ENCODE measurements at regions not wholly inside any gene's neighbourhood (a gene's known extent, or its start where the extent isn't known, plus 50 kb on each side); places are given as distances from the start of the nearest gene placed in this dataset.
"Not testable (repeated sequence)": the region's sequence is repeated elsewhere in the genome, so short reads cannot be mapped to it uniquely, and the experiment has no call there.

DNA sequence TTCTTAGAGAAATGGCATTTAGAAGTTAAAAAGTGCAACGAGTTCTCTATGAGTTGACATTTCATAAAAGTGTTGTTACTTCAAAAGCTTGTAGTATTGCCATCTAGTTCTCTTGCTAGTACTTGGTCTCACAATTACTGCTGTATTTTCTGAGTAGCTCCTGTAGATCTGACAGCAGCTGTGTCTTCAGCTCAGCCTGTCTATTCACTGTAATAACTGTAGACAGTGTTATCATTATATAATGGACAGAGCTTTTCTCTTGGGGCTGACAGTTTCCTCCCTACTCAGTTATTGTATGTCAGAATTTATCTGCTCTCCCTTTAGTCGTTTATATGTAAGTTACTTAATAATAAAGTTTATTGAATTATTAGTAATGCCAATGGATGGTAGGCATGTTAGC, 388.7 kb upstream of the VSTM2A start:
- no peak for DNase-seq

DNA sequence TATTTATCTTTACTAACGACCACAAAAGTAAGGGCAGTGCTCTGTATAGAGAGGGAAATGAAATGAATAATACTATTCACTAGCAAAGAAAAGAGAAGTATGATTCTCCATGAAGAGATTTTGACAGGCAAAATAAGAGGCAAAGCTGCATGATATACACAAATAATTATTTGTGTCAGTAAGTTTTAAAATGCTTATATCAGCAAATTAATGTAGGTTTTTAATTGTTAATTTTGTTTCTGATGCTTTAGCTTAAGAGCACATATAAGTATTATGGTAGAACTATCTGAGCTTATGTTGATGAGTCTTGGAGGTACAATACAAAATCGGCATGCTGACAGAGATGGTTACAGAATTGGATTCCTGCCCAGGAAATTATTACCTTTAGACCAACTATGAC, 383.1 kb upstream of the VSTM2A start:
- DNase-seq = no peak

DNA sequence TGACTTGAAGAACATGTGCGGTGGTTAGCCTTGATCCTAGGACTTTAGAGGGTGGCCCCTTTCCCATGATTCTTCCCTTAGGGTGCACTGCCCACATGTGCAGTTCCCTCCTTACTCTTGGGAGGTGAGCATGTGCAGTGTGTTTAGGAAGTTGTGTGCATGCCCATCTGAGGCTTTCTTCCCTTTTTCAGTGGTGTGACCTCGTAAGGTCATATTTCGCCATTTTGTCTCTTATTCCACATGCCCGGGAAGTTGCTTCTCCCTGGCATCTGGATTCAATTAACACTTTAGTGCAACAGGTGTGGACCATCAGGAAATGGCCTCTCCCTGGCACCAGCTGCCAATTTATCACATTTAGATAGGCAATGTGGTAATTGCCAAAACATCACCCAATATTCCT, 380.6 kb upstream of the VSTM2A start:
- no peak for DNase-seq

GRCh38 chr7:54166419-54166818, 375.8 kb upstream of the VSTM2A start:
- DNase-seq = no peak

- no peak for DNase-seq
Observed at GRCh38 chr7:54179321-54180029, 362.7 kb upstream of the VSTM2A start.

DNA sequence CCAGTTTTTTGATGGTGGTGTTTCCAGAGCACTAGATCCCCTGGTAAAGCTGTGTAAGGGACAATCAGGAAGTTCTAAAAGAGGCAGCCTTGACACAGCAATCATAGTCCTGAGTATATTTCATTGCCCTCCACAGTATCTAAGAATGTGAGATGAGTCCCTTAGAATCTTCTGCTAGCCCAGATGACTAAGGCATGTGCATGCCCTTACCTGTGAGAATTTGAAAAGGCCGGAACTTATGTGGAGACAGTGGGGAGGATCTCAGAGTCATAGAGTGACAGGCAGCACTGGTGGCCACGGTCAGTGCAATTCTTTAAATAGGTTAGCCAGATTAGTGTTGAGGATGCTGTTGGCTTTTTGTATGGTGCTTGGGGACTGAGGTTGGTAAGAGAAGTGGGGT, 361.4 kb upstream of the VSTM2A start:
- DNase-seq = no peak

- no peak for DNase-seq
Observed at GRCh38 chr7:54183055-54183454, 359.1 kb upstream of the VSTM2A start.

DNA sequence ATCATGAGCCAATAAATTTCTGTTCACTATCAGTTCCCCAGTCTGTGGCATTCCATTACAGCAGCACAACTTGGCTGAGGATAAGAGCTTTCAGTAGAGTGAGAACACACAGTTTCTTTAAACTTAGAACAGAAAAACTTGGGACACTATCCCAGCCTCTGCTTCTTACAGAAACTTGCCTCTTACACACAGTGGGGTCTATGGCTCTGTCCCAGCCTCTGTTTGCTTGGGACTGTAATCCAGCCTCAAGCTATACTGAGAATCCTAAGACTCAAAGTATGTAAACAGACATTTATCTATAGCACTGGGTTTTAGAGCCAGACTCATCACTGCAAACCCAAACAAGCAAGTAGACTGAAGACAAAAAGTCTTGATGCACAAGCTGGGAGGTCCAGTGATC, 355.8 kb upstream of the VSTM2A start:
- DNase-seq = no peak

DNA sequence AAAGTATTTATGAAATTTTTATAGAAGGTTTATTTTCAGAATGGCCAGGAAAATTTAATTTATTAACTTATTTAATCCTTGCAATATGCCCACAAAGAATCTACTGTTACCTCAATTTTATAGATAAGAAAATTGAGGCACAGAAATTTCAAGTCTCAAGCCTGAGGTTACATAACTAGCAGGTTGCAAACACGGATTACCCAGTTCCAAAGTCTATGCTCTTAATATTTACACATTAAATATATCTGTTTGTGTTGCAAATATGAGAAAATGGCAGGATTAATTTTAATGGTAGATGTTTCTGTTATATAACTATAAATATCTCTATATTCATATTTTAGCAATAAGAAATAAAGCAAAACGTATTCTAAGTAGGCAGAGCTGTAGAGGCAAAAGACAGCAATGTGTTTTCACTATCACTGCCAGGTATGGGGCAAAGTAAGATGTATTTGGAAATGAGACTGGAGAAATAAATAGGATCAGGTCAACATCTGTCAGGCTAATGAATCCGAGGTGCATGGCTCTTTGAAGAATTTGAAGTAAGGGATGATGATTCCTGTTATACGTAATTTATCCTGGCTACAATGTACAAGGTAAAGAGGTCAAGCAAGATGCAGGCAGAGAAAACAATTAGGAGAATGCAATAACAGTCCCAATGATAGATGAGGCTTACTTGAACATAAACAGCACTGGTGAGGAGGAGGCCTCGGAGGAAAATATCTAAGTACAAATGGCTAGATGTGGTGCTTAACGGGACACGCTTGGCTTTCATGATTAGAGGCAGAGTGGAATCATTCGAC, 354.1 kb upstream of the VSTM2A start:
- no peak for DNase-seq

GRCh38 chr7:54188843-54189242, 353.3 kb upstream of the VSTM2A start:
- no peak for DNase-seq

DNA sequence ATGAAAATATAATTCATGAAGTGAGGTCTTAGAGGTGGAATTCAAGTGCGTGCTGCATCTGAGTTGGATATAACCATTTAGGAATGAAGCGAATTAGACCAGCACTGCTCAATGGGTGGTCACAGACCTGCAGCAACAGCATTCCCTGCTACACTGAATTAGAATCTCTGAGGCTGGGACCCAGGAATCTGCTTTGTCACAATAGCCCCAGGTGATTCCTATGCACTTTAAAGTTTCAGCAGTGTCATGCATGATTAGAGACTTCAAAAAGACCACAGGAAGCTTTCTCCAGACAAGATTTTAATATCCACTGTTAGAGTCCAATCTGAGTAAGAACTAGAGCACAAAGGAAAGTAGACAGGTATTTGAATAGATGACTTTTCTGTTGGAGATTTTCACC, 352.8 kb upstream of the VSTM2A start:
- no peak for DNase-seq

- DNase-seq = no peak
Observed at GRCh38 chr7:54201501-54201900, 340.7 kb upstream of the VSTM2A start.

GRCh38 chr7:54215424-54215823, 326.8 kb upstream of the VSTM2A start:
- no peak for DNase-seq

GRCh38 chr7:54226030-54226429, 316.1 kb upstream of the VSTM2A start:
- DNase-seq = not testable (repeated sequence)

- DNase-seq = no peak
Observed at GRCh38 chr7:54242776-54243175, 299.4 kb upstream of the VSTM2A start.

GRCh38 chr7:54245020-54245419, 297.2 kb upstream of the VSTM2A start:
- no peak for DNase-seq

- DNase-seq = no peak
Observed at GRCh38 chr7:54249686-54250085, 292.5 kb upstream of the VSTM2A start.

GRCh38 chr7:54252256-54253035, 289.7 kb upstream of the VSTM2A start:
- no peak for DNase-seq

- DNase-seq = no peak
Observed at GRCh38 chr7:54253036-54253373, 289.2 kb upstream of the VSTM2A start.

- no peak for DNase-seq
Observed at GRCh38 chr7:54255242-54255641, 286.9 kb upstream of the VSTM2A start.

DNA sequence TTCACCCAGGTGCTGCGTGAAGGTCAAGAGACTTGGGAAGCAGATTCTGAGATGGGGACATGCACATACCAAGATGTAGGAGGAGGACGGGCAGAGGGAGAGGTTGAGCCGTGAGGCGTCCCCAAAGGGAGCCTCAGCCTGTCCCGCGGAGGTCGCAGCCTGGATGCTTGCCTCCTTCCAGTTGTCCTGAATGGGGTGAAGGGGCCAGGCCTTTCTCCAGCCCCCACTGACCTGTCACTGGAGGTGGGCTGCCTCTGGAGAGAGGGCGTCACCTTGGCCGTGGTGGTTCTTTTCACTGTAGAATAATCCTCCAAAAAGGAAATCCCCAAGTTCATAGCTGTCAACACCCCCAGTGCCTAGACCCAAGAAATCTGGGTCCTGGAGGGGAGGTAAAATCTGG, 283.0 kb upstream of the VSTM2A start:
- DNase-seq = no peak

DNA sequence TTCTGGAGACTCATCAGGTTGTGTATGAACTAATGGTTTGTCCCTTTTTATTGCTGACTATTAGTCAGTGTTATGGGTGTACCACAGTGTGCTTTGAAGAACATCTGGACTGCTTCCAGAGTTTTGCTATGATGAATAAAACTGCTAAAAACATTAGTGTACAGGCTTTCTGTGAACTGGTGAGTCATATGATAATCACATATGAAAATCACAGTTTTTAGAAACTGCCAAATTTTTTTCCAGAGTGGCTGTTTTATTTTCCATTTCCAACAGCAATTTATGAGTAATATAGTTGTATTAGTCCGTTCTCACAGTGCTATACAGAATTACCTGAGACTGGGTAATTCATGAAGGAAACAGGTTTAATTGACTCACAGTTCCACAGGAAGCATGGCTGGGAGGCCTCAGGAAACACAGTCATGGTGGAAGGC, 281.2 kb upstream of the VSTM2A start:
- no peak for DNase-seq

- no peak for DNase-seq
Observed at GRCh38 chr7:54278847-54279246, 263.3 kb upstream of the VSTM2A start.
